Renal pelvis (tissue), 1 donor: ENCODE measurements at regions not wholly inside any gene's neighbourhood (a gene's known extent, or its start where the extent isn't known, plus 50 kb on each side); places are given as distances from the start of the nearest gene placed in this dataset.
"Not testable (repeated sequence)": the region's sequence is repeated elsewhere in the genome, so short reads cannot be mapped to it uniquely, and the experiment has no call there.

Source experiments
- DNase-seq: peaks from one replicate; pipeline ENCODE4 v3.0.0-alpha.2; 2013

DNA sequence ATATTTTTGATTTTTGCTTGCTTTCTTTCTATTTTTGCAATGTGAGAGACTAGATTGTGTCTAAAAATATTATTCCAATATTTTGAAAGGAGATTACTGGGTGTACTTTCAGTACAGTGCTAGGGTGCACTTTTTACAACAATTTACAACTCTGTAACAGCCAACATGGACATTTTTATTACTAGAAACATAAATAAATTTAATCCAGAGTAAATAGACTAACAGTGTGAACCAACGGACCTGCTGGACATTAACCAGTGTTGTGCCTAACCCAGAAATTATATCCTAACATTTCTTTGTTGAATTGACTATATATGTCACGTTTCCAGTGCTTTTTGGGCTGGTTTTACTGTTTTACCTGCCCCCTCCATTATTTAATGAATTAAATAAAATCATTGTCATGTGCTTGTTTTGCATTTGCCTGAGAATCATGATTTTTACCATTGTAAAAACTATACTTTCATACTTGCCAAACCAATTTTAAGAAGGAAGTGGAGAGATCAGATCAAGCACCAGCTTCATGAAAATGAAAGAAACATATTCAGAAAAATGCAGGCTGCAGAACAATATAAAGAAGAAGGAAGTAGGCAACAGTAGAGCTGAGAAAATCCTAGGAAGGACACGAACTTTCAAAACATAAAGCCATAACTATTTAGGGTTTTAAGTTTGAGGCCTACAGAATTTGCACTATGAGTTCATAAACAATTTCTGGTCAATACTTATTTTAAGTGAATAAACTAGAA lies 400.8 kb upstream of the PIK3R1 start:
- DNase-seq, result no peak

- no peak for DNase-seq
Observed at GRCh38 chr5:67813877-67814539, 401.5 kb upstream of the PIK3R1 start.

- DNase-seq, result no peak
Observed at GRCh38 chr5:67809589-67809988, 406.0 kb upstream of the PIK3R1 start.

- DNase-seq, result no peak
Observed at GRCh38 chr5:67808340-67808739, 407.2 kb upstream of the PIK3R1 start.

DNA sequence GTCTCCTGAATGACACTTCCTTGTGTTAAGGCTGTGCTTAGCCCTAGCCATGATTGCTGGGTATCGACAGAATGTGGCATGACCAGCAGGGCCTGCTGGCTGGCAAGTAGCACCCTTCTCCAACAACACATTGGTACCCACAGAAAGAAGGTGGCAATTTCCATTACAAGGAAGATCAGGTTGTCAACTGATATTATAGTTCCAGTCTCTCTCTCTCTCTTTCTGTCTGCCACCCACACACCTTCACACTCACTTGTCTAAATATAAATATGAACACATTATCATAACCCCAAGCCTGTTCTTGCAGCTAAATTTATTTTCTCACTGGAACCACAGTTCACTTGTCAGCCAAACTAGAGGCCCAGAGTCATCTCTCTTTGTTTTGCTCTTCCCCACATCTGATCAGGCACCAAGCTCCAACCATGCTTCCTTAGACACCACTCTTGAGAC lies 408.1 kb upstream of the PIK3R1 start:
- no peak for DNase-seq

DNA sequence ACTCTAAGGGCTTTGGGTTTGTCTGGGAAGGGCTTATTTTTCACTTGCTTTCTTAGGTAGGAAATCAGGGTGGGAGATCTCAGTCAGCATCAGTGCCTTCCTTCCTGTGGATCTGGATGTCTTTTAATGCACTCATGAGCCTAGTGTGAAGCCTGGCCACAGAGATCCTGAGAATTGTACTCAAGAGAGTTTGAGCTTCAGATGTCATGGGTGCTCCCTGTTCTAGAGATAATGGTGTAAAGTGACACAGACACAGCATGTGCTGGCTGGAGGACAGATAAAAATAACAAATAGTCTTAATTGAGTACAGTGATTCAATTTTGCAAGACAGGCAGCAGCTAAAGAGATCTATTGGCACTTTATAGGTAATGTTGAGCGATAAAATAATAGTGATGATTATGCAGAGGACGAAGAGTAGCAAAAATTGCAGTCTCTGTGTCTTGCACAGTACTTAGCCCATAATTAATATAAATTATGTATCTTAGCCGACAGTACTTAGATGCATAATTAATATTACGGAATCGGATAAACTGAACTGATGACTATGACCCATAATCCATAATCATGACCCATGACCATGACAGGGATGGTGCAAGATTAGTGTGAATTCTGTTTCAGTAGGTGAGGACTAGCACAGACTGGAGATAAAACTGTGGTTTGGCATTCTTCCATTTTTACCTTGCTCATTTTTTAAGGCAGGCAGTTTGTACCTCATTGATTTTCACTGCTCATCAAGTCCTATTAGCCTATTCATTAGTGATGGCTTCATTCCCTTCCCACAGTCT lies 408.7 kb upstream of the PIK3R1 start:
- DNase-seq, result no peak

- DNase-seq, result no peak
Observed at GRCh38 chr5:67805666-67806348, 409.7 kb upstream of the PIK3R1 start.

DNA sequence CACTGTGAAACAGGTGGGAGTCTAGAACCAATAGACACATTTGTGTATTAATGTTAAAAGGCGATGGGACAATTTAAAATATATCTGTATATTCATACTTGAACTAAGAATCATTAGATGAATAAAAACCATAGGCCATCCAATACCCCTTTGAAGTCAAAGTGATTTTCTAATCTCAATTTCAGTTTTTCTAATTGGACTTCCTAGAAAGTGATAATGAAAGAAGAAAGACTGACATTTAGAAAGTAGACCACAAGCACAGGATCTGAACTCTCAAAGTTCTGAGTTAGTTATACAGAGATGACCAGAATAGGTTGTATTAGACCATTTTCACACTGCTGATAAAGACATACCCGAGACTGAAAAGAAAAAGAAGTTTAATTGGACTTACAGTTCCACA lies 412.8 kb upstream of the PIK3R1 start:
- DNase-seq, result no peak

DNA sequence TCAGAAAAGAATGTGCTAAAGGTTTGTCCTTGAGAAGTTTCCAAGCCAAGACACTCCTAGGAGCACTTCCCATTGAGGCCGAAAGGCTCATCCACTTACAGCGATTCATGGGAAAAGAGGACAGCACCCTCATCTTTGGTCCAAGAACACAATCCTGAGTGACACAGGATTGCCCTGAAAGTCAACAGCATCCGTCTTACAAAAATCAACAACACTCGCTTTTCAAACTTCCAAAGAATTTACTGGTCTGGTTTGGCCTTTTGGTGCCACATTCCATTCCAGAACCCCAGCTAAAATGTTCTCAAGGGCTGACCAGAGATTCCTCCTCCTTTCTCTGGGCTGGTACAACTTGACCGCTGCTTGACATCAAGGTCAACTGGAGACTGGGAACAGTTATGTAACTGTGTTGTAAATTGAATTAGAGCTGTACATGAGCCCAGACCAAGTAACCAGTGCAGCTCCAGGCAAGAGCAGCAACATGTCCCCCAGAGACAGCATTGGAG lies 415.8 kb upstream of the PIK3R1 start:
- DNase-seq, result no peak

DNA sequence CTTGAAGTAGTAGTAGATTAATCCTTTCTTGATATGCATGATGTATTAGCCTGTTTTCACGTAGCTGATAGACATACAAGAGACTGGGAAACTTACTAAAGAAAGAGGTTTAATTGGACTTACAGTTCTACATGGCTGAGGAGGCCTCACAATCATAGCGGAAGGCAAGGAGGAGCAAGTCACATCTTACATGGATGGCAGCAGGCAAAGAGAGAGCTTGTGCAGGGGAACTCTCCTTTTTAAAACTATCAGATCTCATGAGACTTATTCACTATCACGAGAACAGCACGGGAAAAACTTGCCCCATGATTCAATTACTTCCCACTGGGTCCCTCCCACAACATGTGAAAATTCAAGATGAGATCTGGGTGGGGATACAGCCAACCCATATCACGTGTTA lies 417.1 kb upstream of the PIK3R1 start:
- not testable (repeated sequence) for DNase-seq

GRCh38 chr5:67795781-67796477 lies 419.6 kb upstream of the PIK3R1 start:
- DNase-seq, result no peak

DNA sequence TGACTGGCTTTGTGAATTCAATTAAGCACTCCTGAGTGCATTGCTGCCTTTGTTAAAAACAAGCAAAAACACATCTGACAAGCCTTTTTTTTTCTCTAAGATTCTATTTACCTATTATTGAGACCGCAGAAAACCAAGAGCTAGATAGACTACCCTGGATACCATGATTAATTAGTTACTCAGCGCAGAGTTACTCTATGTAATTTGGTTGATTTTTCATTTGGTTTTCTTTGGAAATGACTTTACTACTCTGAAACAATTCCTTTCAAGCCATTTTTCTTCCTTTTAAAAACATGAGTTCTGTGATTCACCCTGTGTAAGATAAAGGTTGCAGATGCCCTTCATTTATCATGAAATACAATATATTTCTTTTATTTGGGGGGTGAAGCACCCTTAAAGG lies 421.6 kb upstream of the PIK3R1 start:
- DNase-seq, result no peak

GRCh38 chr5:67793418-67793817 lies 422.1 kb upstream of the PIK3R1 start:
- DNase-seq, result no peak

GRCh38 chr5:67792891-67793290 lies 422.7 kb upstream of the PIK3R1 start:
- no peak for DNase-seq

DNA sequence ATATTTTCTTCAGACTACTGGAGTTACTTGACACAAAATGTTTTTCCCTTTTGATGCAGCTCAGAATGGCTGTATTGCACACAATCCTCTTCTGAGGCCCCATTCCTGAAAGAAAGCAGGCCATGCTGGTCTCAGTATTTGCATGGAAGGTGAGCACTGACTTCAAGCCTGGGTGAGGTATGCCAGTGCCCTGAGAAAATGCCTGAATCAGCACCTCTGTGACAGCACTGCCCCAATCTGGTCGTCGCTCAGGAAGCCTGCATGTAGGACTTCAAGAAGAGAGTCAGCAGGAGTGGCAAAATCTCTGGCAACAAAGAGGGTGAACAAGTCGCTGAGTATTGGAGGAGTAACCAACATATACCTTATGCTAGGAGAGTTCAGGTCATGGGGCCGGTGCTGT lies 425.2 kb upstream of the PIK3R1 start:
- DNase-seq, result no peak

GRCh38 chr5:67779893-67780623 lies 435.5 kb upstream of the PIK3R1 start:
- not testable (repeated sequence) for DNase-seq

DNA sequence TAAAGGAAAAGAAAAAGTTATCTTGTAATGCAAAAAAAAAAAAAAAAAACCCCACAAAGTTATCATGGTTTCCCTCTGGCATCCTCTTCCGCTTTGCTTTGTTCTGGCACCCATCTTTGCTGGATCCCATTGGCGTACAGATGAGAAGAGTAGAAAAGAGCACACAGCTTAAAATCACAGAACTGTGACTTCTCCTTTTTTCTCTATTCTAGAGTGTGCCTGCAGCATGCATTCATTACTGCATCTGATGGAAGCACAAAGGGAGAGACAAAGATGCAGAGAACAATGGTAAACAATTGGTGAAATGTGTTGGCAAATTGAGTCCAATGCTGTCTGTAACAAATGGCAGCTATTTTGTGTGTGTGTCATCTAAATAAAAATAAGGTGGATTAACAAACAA lies 440.8 kb upstream of the PIK3R1 start:
- DNase-seq, result no peak

GRCh38 chr5:67774267-67774552 lies 441.3 kb upstream of the PIK3R1 start:
- no peak for DNase-seq

DNA sequence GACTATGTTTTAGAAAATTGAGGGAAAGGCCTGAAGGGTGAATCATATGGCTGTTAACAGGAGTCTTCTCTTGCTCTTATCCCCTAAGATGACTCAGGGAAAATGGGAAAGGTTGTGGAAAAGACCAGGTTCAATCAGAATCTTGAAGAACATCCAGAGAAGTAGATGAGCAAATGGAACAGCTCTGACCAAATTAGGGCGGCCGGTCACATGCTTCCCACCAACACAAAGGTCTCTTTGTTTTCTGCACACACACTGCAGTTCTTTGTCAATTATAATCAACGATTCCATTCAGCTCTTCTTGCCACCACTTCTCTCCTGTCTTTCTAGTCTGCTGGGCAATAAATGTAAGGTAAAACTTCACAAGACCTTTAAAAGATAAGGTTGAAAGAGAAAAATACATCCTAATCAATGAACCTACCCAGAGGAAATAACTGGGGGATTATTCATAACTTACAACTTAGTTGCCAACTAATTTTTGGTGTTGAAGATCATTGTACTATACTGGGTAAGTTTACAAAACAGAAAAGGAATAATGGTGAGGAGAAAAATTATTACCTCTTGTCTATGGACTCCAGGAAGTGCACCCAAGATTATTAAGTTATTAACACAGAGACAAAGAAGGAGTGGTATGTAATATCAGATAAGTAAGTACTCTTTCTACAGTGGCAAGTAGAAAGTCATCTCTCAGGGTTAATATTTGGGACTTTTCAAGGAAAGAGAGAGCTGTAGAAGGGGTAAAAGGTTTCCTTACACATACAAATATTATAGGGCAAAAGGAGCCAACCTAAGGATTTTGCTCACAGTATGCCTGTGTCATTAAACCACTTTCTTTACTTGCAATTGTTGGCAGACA lies 441.9 kb upstream of the PIK3R1 start:
- no peak for DNase-seq

GRCh38 chr5:67771791-67772190 lies 443.8 kb upstream of the PIK3R1 start:
- DNase-seq, result no peak
